A549 (cell line): ENCODE measurements at regions not wholly inside any gene's neighbourhood (a gene's known extent, or its start where the extent isn't known, plus 50 kb on each side); places are given as distances from the start of the nearest gene placed in this dataset.

Experiments used
- ATAC-seq, 2 experiments: fragments of 200-7000 bp in 1 of 2; fragments of >200 bp in 1 of 2; cut with Nextera tagmentation in 1 of 2; cut with Tn5 transposase in 1 of 2; 3 replicates each; pipeline versions ENCODE4 v1.8.0 to v1.9.1; 2018 to 2020; ENCODE audit warnings: mild to moderate bottlenecking in 1 of 2, moderate library complexity in 1 of 2
- CTCF ChIA-PET: fragments of 300-600 bp; sonication (Branson Sonifier 250); formaldehyde crosslinking; extraction: SDS; loops from one replicate; lab custom pipeline; 2021; ENCODE audit warnings: antibody characterized with exemption, inconsistent platforms; lab: Yijun Ruan, JAX
- POLR2A ChIA-PET: fragments of 350-600 bp; formaldehyde crosslinking; extraction: SDS; loops from one replicate; lab custom pipeline; 2021; ENCODE audit warnings: antibody characterized with exemption, inconsistent platforms; lab: Yijun Ruan, JAX
- DNase-seq, 2 experiments: peaks; one replicate each; pipeline versions ENCODE4 v3.0.0 to v3.0.0-alpha.2; 2011 to 2016; ENCODE audit warnings: low read depth in 1 of 2, low spot score in 1 of 2
- FAIRE-seq: peaks from 2 replicates; lab custom pipeline; 2011; peaks lifted over from hg19 to GRCh38; lab: Jason Lieb, UNC
- H3K27ac ChIP-seq, 2 experiments: fragments of >200 bp; sonication (Bioruptor Twin); formaldehyde crosslinking; 3 replicates each; pipeline ENCODE4 v1.5.1; 2016 to 2017
- H3K4me1 ChIP-seq: fragments of >200 bp; sonication (Bioruptor Twin); formaldehyde crosslinking; 3 replicates; pipeline ENCODE4 v1.6.1; 2016
- H3K4me2 ChIP-seq: fragments of >200 bp; sonication (Bioruptor Twin); formaldehyde crosslinking; 3 replicates; pipeline ENCODE4 v1.6.1; 2016
- H3K4me3 ChIP-seq: fragments of >200 bp; sonication (Bioruptor Twin); formaldehyde crosslinking; 3 replicates; pipeline ENCODE4 v1.5.1; 2016
- H3K9me3 ChIP-seq: fragments of >200 bp; sonication (Bioruptor Twin); formaldehyde crosslinking; 3 replicates; pipeline ENCODE4 v1.6.1; 2016
- CBX8 ChIP-seq: fragments of 200-600 bp; sonication (generic); IDR thresholded peaks from 2 replicates; pipeline ENCODE4 v1.6.1; 2016
- CEBPB ChIP-seq, 2 experiments: fragments of >200 bp in 1 of 2; sonication (Bioruptor Twin) in 1 of 2; formaldehyde crosslinking in 1 of 2; IDR thresholded peaks; 2 replicates each; pipeline ENCODE4 v1.6.1; 2012 to 2016
- CHD2 ChIP-seq: fragments of 150-350 bp; IDR thresholded peaks from 2 replicates; pipeline ENCODE4 v1.6.1; 2014; ENCODE audit warnings: low read length; ENCODE audit not compliant: partially characterized antibody
- CHD4 ChIP-seq: fragments of 200-600 bp; sonication (generic); IDR thresholded peaks from 2 replicates; pipeline ENCODE4 v1.6.1; 2016; ENCODE audit warnings: antibody characterized with exemption, mild to moderate bottlenecking, borderline replicate concordance
- EHMT2 ChIP-seq: fragments of 200-600 bp; sonication (generic); IDR thresholded peaks from 2 replicates; pipeline ENCODE4 v1.6.1; 2016; ENCODE audit warnings: antibody characterized with exemption, low read depth, mild to moderate bottlenecking, moderate library complexity
- EP300 ChIP-seq, 2 experiments: fragments of >200 bp; sonication (Bioruptor Twin); formaldehyde crosslinking; IDR thresholded peaks; 2 replicates in 1 of 2; 3 replicates in 1 of 2; pipeline ENCODE4 v1.6.1; 2016 to 2017
- FOSL2 ChIP-seq, 2 experiments: fragments of 450-650 bp in 1 of 2; fragments of >200 bp in 1 of 2; sonication (Bioruptor Twin) in 1 of 2; formaldehyde crosslinking; IDR thresholded peaks; 2 replicates each; pipeline versions ENCODE4 v1.5.0 to v1.6.1; 2016 to 2020; ENCODE audit warnings: mild to moderate bottlenecking in 1 of 2, moderate library complexity in 1 of 2
- GATA3 ChIP-seq: IDR thresholded peaks from 2 replicates; pipeline ENCODE4 v1.6.1; 2012; ENCODE audit warnings: borderline replicate concordance
- HEYL ChIP-seq: fragments of 250-450 bp; sonication (Bioruptor Pico); IDR thresholded peaks from 2 replicates; pipeline ENCODE4 v1.8.0; 2021; ENCODE audit warnings: mild to moderate bottlenecking, moderate library complexity
- JUN ChIP-seq, 2 experiments: fragments of >200 bp; sonication (Bioruptor Twin); formaldehyde crosslinking; IDR thresholded peaks; 2 replicates in 1 of 2; 3 replicates in 1 of 2; pipeline ENCODE4 v1.6.1; 2016 to 2017
- JUNB ChIP-seq: fragments of >200 bp; sonication (Bioruptor Twin); formaldehyde crosslinking; IDR thresholded peaks from 2 replicates; pipeline ENCODE4 v1.6.1; 2016
- MAX ChIP-seq: IDR thresholded peaks from 2 replicates; pipeline ENCODE4 v1.6.1; 2012
- NFE2L2 ChIP-seq: fragments of 150-350 bp; conservative IDR thresholded peaks from 2 replicates; pipeline ENCODE4 v1.6.1; 2014; ENCODE audit warnings: low read length
- RAD21 ChIP-seq, 2 experiments: fragments of >200 bp in 1 of 2; sonication (Bioruptor Twin) in 1 of 2; formaldehyde crosslinking in 1 of 2; IDR thresholded peaks in 1 of 2; conservative IDR thresholded peaks in 1 of 2; 2 replicates in 1 of 2; 3 replicates in 1 of 2; pipeline ENCODE4 v1.6.1; 2012 to 2018; ENCODE audit warnings: inconsistent platforms in 1 of 2
- RCOR1 ChIP-seq: fragments of 150-350 bp; IDR thresholded peaks from 2 replicates; pipeline ENCODE4 v1.6.1; 2014; ENCODE audit warnings: antibody characterized with exemption, low read length, low read depth
- SMC3 ChIP-seq: fragments of >200 bp; sonication (Bioruptor Twin); formaldehyde crosslinking; IDR thresholded peaks from 3 replicates; pipeline ENCODE4 v1.6.1; 2018; ENCODE audit warnings: inconsistent platforms
- USF2 ChIP-seq: fragments of 450-650 bp; IDR thresholded peaks from 2 replicates; pipeline ENCODE4 v1.6.1; 2014; ENCODE audit warnings: antibody characterized with exemption
- WGBS: methylation state at CpG from one replicate; pipeline ENCODE4 v1.1.6; 2017; ENCODE audit errors: missing lambda C conversion rate; 5-methylcytosine and 5-hydroxymethylcytosine counted together

GRCh38 chr15:88378188-88378637 lies 89.0 kb downstream of the MRPL46 start (continued):
- TF ChIP-seq EHMT2, result no peak
- no peak for TF ChIP-seq NFE2L2
- TF ChIP-seq, all 56 proteins: peak for 0

- ATAC-seq (no peak), FAIRE-seq (no peak)
- POLR2A ChIA-PET, result no interaction called here
- 44% methylated on average over 2 of the region's 2 CpGs for WGBS
- Histone ChIP-seq H3K4me1 (peaks cover 54% of the 10 kb centered on the region), H3K4me2 (no peak overlapping the region), H3K4me3 (no peak overlapping the region)
- TF ChIP-seq USF2, result 0 out of 2 replicates have a peak, but pooled peaks have one; percentile 32
- TF ChIP-seq HEYL, result no peak
- TF ChIP-seq CBX8, result no peak
- TF ChIP-seq, all 56 proteins: peak for 1
- Histone ChIP-seq H3K9me3 (peaks cover 5% of the 10 kb centered on the region; the same call in 2 of the 3 replicates), H3K27ac (peak overlapping the region; percentile 84 to 90)
- CTCF ChIA-PET, result no interaction called here
- DNase-seq, result no peak
Observed at GRCh38 chr15:88377509-88377908, 89.7 kb downstream of the MRPL46 start.

GRCh38 chr15:88376574-88377174 lies 90.5 kb downstream of the MRPL46 start:
- CTCF ChIA-PET, result no interaction called here
- ATAC-seq, result peak; percentile 13 to 63; a peak in 2 of 6 replicates

GRCh38 chr15:88375234-88375927 lies 91.8 kb downstream of the MRPL46 start:
- TF ChIP-seq RAD21 (conservative IDR thresholded peaks at IDR 0.05 in 1 of 2, IDR thresholded peaks at IDR 0.05 in 1 of 2), result peak; percentile 14 to 43; a peak in 3 of 5 replicates
- TF ChIP-seq MAX, result peak; percentile 42; the same call in 1 of the 2 replicates
- TF ChIP-seq SMC3, result peak; percentile 41; the same call in 2 of the 3 replicates
- no peak; the same call in 1 of the 2 replicates for TF ChIP-seq GATA3
- peak; percentile 52 to 72; a peak in 1 of 5 replicates for TF ChIP-seq JUN (IDR thresholded peaks at IDR 0.05)
- peak; percentile 73 to 75 for TF ChIP-seq CEBPB (IDR thresholded peaks at IDR 0.05)
- no peak for TF ChIP-seq RCOR1
- peak; percentile 44; the same call in 1 of the 2 replicates for TF ChIP-seq JUNB
- TF ChIP-seq CHD4, result no peak
- peak; percentile 56 for TF ChIP-seq FOSL2 (IDR thresholded peaks at IDR 0.05)
- 0 out of 2 replicates have a peak, but pooled peaks have one; percentile 17 for TF ChIP-seq FOSL2 (CRISPR knock-in tag; IDR thresholded peaks at IDR 0.05)
- peak; percentile 37 to 59; a peak in 3 of 5 replicates for TF ChIP-seq EP300 (IDR thresholded peaks at IDR 0.05)
- Histone ChIP-seq H3K4me2 (peak overlapping the region; percentile 59), H3K27ac (peak overlapping the region; percentile 84 to 90), H3K9me3 (peaks cover 5% of the 10 kb centered on the region; the same call in 2 of the 3 replicates), H3K4me3 (no peak overlapping the region), H3K4me1 (peaks cover 37% of the 10 kb centered on the region)
- 17% methylated on average over 9 of the region's 9 CpGs for WGBS
- POLR2A ChIA-PET, result no interaction called here
- CTCF ChIA-PET, result interaction anchor here (0.6 to 2.4 kb wide), 5 partner anchors 23 to 92 kb away, joined by 3 to 6 read pairs (median 3); no protein-coding TSS in a partner anchor
- no peak for FAIRE-seq
- peak; percentile 85 to 87 for ATAC-seq
- DNase-seq, result peak; percentile 65 to 68

More at GRCh38 chr15:88376574-88377174, 90.5 kb downstream of the MRPL46 start:
- peak overlapping the region; percentile 59 for H3K4me2 ChIP-seq
- POLR2A ChIA-PET, result no interaction called here
- TF ChIP-seq RCOR1 (0 out of 2 replicates have a peak, but pooled peaks have one; percentile 44), CHD2 (no peak)
- H3K4me3 ChIP-seq, result no peak overlapping the region
- peak overlapping the region; percentile 84 to 90 for H3K27ac ChIP-seq
- 16% methylated on average over 3 of the region's 3 CpGs for WGBS
- peaks cover 46% of the 10 kb centered on the region for H3K4me1 ChIP-seq
- peaks cover 5% of the 10 kb centered on the region; the same call in 2 of the 3 replicates for H3K9me3 ChIP-seq
- DNase-seq, result peak in 1 of 2 experiments; percentile 42
- FAIRE-seq, result no peak
